Glutamatergic neuron (in vitro differentiated cells): ENCODE measurements at regions not wholly inside any gene's neighbourhood (a gene's known extent, or its start where the extent isn't known, plus 50 kb on each side); places are given as distances from the start of the nearest gene placed in this dataset.
"Not testable (repeated sequence)": the region's sequence is repeated elsewhere in the genome, so short reads cannot be mapped to it uniquely, and the experiment has no call there.

ENCODE experiments used
- DNase-seq: peaks from one replicate; pipeline ENCODE4 v3.0.0; 2022
- H3K27ac Mint-ChIP-seq: one replicate; pipeline ENCODE4 v1.8.0; 2020; ENCODE audit warnings: mild to moderate bottlenecking, mixed read lengths, inconsistent platforms; ENCODE audit not compliant: unreplicated experiment
- H3K27me3 Mint-ChIP-seq: one replicate; pipeline ENCODE4 v1.8.0; 2020; ENCODE audit warnings: mild to moderate bottlenecking, moderate library complexity, mixed read lengths, inconsistent platforms; ENCODE audit not compliant: unreplicated experiment
- H3K36me3 Mint-ChIP-seq: one replicate; pipeline ENCODE4 v1.8.0; 2020; ENCODE audit warnings: mild to moderate bottlenecking, mixed read lengths, inconsistent platforms; ENCODE audit not compliant: unreplicated experiment
- H3K4me1 Mint-ChIP-seq: one replicate; pipeline ENCODE4 v1.8.0; 2020; ENCODE audit warnings: mild to moderate bottlenecking, low read depth, mixed read lengths, inconsistent platforms; ENCODE audit not compliant: unreplicated experiment
- H3K4me3 Mint-ChIP-seq: one replicate; pipeline ENCODE4 v1.8.0; 2020; ENCODE audit warnings: mild to moderate bottlenecking, mixed read lengths, inconsistent platforms; ENCODE audit not compliant: unreplicated experiment
- H3K9me3 Mint-ChIP-seq: one replicate; pipeline ENCODE4 v1.8.0; 2020; ENCODE audit warnings: mild to moderate bottlenecking, moderate library complexity, mixed read lengths, inconsistent platforms; ENCODE audit not compliant: unreplicated experiment
- TF ChIP-seq, protein P1 (sequence below): fragments of 200-600 bp; sonication (generic); IDR thresholded peaks from one replicate; pipeline ENCODE4 v1.5.0; 2021; ENCODE audit not compliant: partially characterized antibody, unreplicated experiment

DNA sequence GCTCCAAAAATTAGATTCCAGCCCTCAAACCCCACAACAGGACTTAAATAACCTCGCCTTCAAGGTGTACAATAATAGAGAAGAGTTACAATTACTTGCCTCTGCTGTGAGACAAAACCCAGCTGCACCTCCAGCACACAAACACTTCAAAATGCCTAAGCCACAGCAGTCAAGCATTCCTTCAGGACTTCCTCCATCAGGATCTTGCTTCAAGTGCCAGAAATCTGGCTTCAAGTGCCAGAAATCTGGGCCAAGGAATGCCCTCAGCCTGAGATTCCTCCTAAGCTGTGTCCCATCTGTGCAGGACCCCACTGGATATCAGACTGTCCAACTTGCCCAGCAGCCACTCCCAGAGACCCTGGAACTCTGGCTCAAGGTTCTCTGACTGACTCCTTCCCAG, 1088.3 kb downstream of the SORCS3 start:
- Mint-ChIP-seq H3K9me3 (peaks cover 1% of the 10 kb centered on the region), H3K27ac (no peak overlapping the region), H3K27me3 (no peaks in the 10 kb centered on the region), H3K4me3 (no peak overlapping the region), H3K36me3 (peaks cover 6% of the 10 kb centered on the region), H3K4me1 (no peaks in the 10 kb centered on the region)
- no peak for DNase-seq
- TF ChIP-seq, protein P1, sequence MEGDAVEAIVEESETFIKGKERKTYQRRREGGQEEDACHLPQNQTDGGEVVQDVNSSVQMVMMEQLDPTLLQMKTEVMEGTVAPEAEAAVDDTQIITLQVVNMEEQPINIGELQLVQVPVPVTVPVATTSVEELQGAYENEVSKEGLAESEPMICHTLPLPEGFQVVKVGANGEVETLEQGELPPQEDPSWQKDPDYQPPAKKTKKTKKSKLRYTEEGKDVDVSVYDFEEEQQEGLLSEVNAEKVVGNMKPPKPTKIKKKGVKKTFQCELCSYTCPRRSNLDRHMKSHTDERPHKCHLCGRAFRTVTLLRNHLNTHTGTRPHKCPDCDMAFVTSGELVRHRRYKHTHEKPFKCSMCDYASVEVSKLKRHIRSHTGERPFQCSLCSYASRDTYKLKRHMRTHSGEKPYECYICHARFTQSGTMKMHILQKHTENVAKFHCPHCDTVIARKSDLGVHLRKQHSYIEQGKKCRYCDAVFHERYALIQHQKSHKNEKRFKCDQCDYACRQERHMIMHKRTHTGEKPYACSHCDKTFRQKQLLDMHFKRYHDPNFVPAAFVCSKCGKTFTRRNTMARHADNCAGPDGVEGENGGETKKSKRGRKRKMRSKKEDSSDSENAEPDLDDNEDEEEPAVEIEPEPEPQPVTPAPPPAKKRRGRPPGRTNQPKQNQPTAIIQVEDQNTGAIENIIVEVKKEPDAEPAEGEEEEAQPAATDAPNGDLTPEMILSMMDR = no peak

DNA sequence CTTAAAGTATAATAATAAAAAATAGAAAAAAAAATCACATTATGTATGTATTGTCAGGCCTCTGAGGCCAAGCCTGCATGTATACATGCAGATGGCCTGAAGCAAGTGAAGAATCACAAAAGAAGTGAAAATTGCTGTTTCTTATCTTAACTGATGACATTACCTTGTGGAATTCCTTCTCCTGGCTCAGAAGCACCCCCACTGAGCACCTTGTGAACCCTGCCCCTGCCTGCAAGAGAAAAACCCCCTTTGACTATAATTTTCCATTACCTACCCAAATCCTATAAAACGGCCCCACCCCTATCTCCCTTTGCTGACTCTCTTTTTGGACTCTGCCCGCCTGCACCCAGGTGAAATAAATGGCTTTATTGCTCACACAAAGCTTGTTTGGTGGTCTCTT, 1086.5 kb downstream of the SORCS3 start:
- H3K4me1 Mint-ChIP-seq, H3K36me3 Mint-ChIP-seq, H3K27ac Mint-ChIP-seq, H3K4me3 Mint-ChIP-seq, H3K9me3 Mint-ChIP-seq, DNase-seq, H3K27me3 Mint-ChIP-seq: not testable (repeated sequence)

DNA sequence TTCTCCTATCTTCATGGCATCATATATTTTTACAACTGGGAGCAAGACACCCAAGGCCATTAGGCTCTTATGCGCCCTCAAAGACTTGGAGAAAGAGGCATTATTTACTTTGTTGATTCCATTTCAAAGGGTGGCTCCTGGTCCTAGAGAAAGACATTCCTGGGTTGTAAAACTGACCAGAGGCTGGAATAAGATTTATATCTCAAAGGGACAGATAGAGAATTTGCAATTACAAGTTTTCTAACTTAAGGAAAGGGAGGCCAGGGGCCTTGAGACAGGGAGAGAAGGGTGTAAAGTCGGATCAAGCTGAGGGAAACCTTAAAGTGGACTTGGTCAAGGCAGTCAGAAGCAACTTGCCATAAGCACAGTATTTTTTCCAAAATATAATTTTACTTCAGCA, 1086.0 kb downstream of the SORCS3 start:
- TF ChIP-seq, protein P1 = no peak
- Mint-ChIP-seq H3K4me3 (no peak overlapping the region), H3K36me3 (no peaks in the 10 kb centered on the region), H3K9me3 (peaks cover 1% of the 10 kb centered on the region), H3K4me1 (no peaks in the 10 kb centered on the region), H3K27ac (no peak overlapping the region), H3K27me3 (no peaks in the 10 kb centered on the region)
- no peak for DNase-seq

DNA sequence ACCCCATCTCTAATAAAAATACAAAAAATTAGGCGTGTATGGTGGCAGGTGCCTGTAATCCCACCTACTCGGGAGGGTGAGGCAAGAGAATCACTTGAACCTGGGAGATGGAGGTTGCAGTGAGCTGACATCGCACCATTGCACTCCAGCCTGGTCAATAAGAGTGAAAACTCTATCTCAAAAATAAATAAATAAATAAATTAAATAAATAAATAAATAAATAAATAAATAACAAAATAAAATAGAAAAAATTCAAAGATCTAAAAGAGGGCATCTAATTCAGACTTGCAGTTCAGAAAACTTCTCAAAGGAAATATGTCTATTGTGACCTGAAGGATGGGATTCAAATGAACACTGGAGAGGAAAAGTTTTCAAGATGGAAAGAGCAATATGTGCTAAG, 1085.1 kb downstream of the SORCS3 start:
- TF ChIP-seq, protein P1 = no peak
- Mint-ChIP-seq H3K27ac (no peak overlapping the region), H3K4me3 (no peak overlapping the region), H3K27me3 (no peaks in the 10 kb centered on the region), H3K9me3 (peaks cover 1% of the 10 kb centered on the region), H3K4me1 (no peaks in the 10 kb centered on the region), H3K36me3 (no peaks in the 10 kb centered on the region)
- DNase-seq = no peak

DNA sequence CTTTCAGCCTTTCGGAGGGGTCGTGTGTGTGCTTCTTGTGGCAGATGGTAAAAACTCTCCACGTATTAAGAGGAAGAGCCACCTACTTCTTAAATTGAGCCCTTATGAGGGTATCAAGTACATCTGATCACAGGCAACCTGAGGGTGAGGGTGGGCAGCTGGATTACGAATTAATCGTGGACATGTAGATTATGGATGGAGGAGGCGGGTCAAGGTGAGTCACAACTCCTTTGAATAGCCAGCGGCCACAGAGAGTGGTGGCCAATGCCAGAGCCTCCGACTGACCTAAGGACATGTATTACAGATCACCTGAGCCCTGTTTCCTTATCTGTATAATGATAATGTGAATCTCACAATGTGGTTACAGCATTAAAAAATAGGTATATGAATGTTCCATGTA, 1083.9 kb downstream of the SORCS3 start:
- no peak overlapping the region for H3K27ac Mint-ChIP-seq
- peaks cover 3% of the 10 kb centered on the region for H3K9me3 Mint-ChIP-seq
- TF ChIP-seq, protein P1 = no peak
- H3K4me1 Mint-ChIP-seq = no peaks in the 10 kb centered on the region
- no peak for DNase-seq
- H3K27me3 Mint-ChIP-seq = no peaks in the 10 kb centered on the region
- no peaks in the 10 kb centered on the region for H3K36me3 Mint-ChIP-seq
- no peak overlapping the region for H3K4me3 Mint-ChIP-seq
